Dedifferentiated amniotic fluid mesenchymal stem cell (primary cell): ENCODE measurements at regions not wholly inside any gene's neighbourhood (a gene's known extent, or its start where the extent isn't known, plus 50 kb on each side); places are given as distances from the start of the nearest gene placed in this dataset.
A peak's percentile ranks its signal among the peaks of the same experiment; 100 is the strongest.

Experiments
- DNase-seq: peaks from one replicate; pipeline ENCODE4 v3.0.0-alpha.2; 2016; ENCODE audit errors: extremely low spot score

DNA sequence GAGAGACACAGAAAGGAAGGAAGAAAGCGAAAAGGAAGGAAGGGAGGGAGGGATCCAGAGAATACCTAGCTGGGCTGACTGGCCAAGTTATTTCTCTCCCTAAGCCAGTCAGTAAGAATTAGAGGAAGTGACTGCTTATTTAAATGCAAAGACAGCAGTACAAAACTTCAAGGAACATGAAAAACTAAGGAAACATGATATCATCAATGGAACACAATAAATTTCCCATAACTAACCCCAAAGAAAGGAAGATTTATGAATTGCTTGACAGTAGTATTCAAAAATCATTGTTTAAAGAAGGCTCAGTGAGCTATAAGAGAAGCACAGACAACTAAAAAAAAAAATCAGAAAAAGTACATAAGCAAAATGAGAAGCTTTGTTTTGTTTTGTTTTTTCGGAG, 252.3 kb upstream of the SASH1 start:
- DNase-seq = no peak

DNA sequence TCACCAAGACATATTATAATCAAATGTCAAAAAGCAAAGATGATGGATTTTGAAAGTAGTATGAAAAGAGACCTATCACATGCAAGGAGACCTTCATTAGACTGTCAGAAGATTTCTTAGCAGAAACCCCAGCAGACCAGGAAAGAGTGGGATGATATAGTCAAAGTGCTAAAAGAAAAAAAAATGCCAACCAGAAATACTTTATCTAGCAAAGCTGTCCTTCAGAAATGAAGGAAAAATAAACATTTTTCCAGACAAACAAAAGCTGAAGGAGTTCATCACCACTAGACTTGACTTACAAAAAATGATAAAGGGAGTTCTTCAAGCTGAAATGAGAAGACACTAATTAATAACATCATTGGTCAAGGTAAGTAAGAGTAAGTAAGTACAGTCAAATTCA, 251.2 kb upstream of the SASH1 start:
- no peak for DNase-seq

DNA sequence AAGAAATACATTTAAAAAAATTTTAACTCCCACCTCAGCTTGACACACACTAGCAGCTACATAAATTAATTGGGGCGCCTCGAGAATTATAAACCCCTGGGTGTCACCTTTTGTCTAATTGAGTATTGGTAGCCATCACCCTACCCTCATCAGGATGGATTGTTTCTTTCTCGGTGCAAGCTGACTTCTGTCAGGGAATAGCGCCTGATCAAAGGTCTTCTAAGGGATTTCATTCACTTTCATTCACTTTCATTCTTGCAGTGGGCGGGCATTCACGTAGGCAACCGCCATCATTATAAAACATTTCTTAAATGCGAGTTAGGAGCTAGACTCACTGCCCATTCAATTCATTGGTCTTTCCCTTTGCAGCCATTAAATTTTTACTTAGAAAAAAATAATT, 239.2 kb upstream of the SASH1 start:
- no peak for DNase-seq

DNA sequence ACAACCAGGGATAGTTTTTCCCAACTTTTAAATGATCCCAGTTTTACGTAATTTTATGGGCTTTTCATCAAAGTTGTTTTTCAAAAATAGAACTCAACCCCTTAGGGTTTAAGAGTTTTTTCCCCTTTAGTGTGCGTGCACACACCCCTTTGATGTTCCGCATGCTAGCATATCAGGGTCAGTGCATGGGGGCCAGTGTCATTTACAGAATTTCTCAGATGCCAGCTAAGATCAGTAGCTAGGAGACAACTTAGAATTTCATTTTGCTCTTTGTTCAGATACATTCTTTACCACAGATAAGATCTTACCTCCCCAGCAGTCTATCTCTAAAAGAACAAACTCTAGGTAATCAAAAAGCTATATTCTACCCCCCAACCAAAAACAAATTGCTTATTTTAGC, 238.5 kb upstream of the SASH1 start:
- DNase-seq = no peak

DNA sequence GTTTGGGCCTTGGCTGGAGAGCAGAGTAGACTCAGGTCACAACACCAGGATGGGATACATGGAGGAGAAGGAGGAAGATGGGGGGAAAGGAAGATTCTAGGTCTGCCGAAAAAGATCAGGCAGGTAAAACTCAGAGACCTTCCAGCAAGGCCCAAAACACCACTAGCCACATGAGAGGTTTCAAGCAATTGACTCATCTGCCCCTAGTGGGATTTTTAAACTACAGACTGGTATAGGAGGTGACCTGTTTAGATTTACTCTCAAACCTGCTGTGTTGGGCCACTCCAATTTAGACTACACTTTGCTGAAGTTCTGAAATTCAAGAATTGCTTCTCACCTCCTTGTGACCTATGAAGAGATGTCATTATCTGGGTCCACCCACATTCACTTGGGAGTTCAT, 236.9 kb upstream of the SASH1 start:
- DNase-seq = no peak

DNA sequence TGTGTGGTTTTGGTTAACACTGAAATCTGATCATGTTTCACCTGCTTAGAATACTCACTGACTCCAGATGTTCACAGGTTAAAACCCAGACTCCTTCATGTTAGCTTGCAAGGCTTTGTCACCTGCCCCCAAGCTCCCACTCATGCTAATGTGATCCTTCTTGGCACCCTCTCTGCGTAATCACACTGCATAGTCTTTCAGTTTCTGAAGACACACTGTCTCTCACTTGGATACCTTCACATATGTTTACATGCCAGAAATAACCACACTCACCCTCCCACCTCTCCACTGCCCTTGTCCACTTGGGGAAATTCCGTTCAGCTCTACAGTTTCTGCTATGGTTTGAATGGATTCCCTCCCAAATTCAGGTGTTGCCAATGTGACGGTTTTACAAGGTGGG, 234.7 kb upstream of the SASH1 start:
- DNase-seq = no peak

DNA sequence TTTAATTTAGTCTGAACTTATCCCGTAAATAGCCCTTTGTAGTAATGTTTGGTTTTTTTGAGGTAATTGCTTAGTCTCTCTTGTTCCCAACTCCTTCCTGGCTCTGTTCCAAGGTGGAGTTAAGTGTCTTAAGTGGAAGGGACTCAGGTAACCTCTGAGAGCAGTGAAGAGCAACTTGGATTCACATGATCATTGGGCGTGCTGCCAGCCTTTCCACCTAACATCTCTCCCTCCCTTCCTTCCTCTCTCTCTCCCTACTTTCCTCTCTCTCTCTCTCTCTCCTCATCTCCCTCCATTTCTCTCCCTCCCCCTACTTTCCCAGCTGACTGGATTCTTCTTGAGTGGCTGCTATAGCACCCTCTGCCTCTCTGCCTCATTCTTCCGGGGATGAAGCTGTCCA, 232.9 kb upstream of the SASH1 start:
- no peak for DNase-seq

DNA sequence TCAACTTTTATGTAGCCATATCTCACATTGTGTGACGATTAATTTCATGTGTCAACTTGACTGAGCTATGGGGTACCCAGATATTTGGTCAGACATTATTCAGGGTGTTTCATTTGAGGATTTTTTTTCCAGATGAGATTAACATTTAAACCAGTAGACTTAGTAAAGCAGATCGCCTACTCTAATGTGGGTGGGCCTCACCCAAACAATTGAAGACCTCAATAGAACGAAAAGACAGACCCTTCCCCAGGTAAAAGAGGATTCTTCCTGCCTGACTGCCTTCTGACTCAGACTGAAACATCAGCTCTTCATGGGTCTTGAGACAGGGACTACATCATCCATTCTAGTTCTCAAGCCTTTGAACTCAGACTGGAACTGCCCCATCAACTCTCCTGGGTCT, 231.7 kb upstream of the SASH1 start:
- no peak for DNase-seq

DNA sequence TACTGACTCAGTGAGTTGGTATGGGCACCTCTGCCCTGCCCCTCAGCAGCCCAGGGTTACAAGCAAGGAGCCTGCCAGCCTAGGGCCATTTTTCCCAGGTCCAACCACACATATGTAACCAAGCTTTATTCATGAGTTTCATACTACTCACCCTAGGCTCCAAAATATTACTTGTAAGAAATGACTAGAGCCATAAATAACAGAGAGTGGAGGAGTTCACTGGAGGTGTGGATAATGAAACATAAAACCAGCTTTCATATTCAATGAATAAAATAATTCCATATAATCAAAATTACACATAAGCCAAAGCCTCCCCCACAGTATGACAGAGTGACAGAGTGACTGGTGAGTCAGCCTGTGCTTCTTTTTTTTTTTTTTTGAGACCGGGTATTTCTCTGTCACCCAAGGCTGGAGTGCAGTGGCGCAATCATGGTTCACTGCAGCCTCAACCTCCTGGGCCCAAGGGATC, 229.8 kb upstream of the SASH1 start:
- DNase-seq = no peak

DNA sequence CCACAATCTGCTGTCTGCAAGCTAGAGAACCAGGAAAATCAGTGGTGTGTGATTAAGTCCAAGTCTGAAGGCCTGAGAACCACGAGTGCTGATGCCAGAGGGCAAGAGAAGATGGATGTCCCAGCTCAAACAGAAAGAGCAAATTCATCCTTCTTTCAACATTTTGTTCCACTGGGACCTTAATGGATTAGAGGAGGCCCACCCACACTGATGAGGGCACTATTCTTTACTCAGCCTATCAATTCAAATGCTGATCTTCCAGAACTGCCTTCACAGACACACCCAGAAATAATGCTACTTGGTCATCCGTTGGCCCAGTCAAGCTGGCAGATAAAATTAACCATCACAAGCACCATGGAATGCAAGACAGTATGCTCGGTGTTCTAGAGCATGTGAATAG, 226.6 kb upstream of the SASH1 start:
- DNase-seq = no peak

DNA sequence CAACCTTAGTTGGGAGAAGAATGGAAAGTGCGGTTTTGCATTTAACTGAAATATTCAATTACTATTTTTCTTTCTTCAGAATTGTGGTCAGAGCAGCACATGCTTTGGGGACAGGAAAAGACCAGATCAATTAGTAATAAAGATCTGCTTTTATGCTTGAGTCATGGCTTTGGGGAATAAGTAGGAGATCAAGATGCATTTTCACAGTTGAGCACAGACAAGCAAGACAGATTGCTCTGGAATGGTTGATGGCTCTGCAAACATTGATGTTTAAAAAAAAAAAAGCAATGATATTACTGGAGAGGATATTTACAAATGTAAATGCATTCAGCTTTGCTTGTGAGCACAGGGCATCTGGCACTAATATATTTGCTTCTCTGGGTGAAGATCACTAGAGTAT, 224.4 kb upstream of the SASH1 start:
- DNase-seq = no peak

DNA sequence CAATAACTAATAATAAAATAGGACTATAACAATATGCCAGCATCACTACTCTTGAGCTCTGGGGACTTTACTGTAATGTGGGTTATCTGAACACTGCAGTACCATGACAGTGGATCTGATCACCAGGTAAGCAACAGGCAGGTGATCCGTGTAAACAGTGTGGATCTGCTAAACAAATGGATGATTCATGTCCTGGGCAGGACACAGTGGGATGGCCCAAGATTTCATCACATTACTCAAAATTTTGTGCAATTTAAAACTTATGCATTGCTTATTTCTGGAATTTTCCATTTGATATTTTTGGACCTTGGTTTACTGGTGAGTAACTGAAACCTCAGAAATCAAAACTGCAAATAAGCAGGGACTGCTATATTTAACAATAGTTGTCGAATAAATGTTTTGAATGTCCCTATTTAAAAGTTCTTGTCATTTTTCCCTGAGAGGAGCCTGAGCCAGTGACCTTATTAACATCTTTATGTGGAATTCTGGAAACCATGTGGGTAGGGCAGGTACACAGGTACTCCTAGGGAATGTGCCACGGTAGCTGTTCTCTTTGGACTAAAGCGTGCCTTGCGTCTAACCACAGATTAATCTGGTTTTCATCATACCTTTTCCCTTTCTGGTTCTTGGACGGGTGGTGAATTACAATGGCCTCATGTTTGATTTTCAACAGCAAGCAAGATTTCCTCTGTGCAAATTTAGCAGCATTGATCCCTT, 214.5 kb upstream of the SASH1 start:
- DNase-seq = peak; percentile 73

DNA sequence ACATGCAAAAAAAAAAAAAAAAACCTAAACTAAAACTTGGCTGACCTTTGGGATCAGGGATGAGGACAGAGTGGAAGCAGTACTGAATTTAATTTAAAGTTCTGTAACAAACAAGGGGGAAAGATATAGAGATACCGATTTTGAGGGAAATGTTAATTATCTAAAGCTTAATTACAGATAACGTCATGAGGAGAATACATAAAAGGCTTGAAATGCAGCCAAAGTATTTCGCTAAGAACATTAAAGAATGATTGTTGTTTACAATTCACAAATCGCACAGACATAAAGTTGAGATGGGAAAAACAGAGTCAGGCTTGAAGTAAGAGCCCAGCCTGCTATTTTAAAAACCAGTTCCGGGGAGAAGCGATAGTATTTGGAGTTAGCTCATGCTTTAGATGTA, 208.0 kb upstream of the SASH1 start:
- DNase-seq = no peak

DNA sequence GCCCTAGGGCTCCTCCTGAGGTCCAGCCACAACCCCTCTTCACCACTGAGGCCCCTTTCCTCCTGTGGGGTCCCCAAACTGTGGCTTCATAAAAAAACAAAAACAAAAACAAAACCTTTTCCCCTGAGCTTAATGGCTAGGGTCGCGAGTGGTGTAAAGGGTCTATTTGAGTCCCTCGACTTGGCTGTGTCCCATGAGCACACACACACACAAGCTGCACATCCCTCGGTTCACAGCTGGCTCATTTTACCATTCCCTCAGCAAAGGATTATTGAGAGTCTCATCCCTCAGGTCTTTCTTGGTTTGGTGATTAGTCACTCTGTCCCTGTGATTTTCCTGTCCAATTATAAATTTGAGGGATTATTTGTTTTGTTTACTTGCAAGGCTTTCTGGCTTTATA, 206.1 kb upstream of the SASH1 start:
- no peak for DNase-seq

DNA sequence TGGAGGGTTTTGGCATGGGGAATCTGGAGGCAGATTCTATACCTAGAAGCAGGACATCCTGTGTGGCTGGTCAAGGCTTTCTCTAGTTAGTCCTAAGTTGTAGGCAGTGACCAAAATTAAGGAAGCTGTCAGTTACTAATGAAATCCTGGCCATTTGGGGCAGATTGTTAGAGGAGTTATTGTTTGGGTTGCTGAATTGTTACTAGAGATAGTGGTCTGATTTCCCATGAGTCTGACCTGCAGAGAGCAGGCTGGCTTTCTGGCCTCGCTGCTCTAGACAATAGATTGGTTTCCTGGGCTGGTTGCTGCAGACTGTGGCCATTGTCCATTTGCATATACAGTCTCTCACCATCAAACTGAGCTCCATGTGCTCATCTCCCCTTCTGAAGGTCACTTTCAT, 205.0 kb upstream of the SASH1 start:
- no peak for DNase-seq

DNA sequence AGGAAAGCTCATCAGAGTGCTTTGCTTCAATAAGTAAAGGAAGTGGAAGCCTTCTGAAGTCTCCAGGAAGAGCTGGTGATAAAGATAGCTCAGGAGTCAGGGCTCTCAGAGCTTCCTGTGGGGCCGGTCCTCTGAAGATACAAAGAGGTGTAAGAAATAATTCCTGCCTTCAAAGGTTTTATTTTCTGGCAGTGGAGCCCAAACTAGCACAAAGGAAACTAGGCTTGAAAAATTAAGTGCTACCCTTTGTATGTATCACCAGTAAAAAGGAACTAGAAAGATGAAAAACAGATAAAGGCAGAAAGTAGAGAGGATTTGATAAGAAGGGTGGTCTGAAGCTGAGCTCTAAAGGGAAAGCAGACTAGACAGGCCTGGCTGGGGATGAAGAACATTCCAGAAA, 204.1 kb upstream of the SASH1 start:
- no peak for DNase-seq

DNA sequence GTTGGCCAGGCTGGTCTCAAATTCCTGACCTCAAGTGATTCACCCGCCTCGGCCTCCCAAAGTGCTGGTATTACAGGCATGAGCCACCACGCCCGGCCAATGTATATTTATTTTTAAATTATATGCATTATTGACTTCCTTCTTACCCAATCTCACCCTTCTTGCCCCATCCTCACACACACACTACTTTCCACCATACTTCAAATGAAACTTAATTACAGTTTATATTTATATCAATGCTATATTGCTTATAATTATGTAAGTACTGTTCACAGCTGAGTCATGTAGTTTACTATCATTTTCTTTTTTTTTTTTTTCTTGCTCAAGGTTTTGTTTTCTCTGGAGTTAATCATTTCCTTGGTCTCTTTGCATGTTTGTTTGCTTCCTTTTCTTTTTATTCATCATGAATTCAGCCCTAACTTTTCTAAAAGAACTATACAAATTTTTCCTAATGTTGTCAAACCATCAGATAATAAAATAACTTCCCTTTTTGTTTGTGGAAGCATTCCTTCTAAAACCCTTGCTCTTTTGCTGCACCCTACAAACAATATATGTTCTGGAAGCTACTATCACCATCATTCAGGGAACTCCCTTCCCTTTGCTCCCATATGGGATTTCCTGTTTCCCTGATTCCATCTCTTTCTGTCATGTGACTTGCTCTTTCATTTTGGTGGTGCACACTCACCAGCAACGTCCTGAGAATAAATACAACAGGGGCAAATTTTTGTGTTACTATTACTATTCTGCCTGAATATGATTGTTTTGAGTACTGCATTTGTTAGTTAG, 201.7 kb upstream of the SASH1 start:
- DNase-seq = no peak

DNA sequence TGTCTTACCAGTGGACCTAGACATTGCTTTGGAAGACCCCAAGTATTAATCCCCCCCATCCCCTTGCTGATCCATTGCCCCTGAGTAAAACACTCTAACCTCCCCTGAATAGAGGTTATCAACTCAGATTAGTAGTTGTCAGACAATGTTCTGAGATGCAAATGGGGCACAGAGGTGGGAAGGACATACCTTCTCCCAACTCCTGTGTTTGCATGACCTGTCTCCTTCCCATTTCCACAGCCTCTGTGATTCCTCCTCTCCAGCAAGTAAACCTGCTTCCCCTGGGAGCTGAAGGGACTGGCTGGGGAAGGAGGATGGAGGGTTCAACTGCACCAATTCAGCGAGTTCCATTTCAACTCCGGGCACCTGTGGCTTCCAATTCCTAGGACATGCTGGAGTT, 199.8 kb upstream of the SASH1 start:
- no peak for DNase-seq

DNA sequence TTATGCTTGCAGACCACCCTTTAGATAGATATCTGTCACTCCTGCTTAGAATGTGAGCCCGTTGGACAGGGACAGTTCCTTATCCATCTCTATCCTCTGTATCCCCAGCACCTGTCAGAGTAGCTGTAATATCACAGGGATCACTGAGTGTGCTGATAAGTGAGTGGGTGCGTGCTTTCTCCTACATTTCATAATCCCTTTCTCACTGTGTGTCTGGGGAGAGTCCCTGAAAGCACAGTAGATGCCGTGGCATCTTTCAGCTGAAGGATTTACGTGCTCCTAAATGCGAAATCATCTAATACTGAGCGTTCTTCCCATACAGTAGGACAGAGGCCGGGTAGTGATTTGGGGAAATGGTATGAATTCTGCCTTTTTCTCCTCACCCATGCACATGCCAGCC, 198.9 kb upstream of the SASH1 start:
- DNase-seq = no peak

DNA sequence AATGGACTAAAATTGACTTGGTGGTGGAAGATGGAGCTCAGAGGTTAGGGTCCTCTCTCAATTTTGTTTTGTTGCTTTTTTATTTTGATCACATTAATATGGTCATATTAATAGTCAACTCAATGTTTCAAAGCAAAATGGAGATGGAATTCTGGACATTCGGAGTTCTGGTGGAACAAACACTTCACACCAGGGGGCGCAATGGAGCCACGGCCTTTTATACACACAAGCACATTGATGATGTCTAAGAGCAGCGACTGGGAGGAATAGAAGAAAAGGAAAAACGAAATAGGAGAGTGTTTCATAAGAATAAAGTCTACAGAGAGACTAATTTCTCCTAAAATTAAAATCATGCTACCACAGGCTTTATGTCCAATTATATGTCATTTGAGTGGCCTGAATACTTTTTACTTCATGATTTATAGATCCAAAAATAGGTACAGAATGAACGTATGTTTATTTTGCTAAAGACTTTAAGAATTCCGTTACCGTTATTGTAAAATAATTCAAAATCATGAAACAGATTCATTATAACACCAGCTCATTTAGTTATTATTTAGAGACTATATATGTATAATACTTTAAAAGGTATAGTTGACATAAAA, 197.6 kb upstream of the SASH1 start:
- no peak for DNase-seq

DNA sequence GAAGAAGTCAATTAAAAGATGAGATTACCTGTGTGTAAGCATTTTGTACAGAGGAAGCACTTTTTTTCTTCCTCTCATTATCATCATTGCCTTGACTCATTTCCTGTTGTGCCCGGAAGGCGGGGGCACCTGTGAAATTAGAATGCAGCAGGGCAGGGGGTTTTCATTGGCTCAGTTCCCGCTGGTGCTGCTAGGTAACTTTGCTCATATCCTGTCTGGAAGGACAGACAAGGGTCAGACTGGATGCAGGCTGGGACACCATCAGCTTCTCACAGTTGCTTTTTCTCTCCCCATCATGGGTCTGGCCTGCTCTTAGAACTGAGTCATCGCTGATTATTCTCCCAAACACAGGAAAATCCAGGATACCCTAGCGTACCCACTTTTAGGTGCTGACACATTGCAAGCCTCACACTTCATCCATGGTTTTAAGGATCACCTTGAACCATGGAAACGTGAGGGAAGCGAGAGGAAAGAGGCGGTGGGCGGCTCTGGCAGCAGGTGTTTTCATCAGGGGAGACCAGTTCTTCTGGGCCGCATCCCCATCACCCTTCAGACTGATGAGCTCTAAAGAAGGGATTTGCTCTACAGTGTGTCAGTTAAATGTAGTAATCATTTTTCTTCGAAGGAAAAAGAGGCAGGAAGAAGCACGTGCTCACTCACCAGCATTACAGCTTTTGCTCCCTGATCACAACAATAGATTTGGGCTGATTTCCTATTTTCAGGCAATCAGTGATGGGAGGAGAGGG, 195.7 kb upstream of the SASH1 start:
- no peak for DNase-seq

DNA sequence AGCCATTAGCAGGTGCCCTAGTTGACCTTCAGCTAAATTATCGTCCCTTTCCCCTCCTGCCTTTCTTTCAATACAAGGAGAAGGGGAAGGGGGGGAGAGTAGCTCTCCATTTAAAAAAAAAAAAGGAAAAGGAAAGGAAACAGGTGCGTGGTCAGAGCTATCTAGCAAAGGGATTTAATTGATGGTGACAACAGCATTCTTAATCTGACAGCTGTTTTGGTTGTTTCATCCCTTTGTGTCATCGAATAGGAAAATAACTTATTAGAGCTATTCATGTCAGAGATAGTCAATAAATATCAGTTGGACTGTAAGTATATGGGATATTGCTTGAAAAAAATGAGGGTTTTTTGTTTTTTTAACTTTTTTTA, 195.2 kb upstream of the SASH1 start:
- no peak for DNase-seq
